ENCODE measurements at regions not wholly inside any gene's neighbourhood (a gene's known extent, or its start where the extent isn't known, plus 50 kb on each side); places are given as distances from the start of the nearest gene placed in this dataset.

DNA sequence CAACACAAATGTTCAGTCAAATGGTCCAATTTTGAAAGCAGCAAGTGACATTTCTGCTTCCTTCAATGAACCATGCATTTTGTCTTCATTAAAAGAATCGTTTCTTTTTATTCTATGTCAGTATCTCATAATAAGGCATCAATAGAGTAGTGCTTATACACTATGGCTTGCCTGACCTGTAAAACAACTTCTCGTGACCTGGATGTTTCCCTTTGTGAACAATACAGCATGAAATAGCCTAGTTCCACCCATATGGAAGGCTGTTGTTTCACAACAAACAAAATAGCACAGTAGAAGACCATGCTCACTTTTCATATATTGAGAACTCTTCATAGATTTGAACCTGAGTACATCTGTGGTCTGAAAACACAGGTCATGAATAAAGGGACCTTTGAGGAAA, 104.3 kb upstream of the PIK3C3 start:
- Histone ChIP-seq H3K4me1 (no peaks in the 10 kb centered on the region), H3K36me3 (no peaks in the 10 kb centered on the region), H3K4me3 (no peak overlapping the region), H3K9me3 (no peaks in the 10 kb centered on the region), H3K27ac (no peak overlapping the region), H3K27me3 (no peaks in the 10 kb centered on the region)
- no peak for TF ChIP-seq POLR2A (IDR thresholded peaks at IDR 0.05)
- TF ChIP-seq, protein P1, sequence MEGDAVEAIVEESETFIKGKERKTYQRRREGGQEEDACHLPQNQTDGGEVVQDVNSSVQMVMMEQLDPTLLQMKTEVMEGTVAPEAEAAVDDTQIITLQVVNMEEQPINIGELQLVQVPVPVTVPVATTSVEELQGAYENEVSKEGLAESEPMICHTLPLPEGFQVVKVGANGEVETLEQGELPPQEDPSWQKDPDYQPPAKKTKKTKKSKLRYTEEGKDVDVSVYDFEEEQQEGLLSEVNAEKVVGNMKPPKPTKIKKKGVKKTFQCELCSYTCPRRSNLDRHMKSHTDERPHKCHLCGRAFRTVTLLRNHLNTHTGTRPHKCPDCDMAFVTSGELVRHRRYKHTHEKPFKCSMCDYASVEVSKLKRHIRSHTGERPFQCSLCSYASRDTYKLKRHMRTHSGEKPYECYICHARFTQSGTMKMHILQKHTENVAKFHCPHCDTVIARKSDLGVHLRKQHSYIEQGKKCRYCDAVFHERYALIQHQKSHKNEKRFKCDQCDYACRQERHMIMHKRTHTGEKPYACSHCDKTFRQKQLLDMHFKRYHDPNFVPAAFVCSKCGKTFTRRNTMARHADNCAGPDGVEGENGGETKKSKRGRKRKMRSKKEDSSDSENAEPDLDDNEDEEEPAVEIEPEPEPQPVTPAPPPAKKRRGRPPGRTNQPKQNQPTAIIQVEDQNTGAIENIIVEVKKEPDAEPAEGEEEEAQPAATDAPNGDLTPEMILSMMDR (IDR thresholded peaks at IDR 0.05): no peak
- ATAC-seq (no peak), DNase-seq (no peak)
- intact Hi-C loops (cut with DNase I): no loop called here
- WGBS (ENCODE audit: insufficient coverage, low coverage, low lambda C conversion rate, missing lambda C conversion rate): 41% methylated on average over 2 of the region's 2 CpGs

DNA sequence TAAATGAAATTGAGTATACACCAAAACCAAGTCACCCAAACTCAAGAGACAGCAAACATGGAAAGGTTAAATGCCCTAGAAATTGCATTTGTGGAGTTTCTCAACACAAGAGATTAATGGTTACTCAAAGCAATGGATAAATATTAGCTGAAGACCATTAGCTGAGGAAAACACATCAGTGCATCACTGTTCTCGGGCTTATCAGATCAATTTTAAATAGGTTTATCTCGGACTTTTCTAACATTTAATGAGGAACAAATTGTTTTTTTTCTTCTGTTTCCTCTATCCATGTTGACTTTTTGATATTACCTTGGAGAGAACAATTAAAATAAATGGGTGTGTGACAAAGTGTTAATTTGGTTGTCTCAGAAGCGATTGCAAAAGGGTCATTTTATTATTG, 105.4 kb upstream of the PIK3C3 start:
- TF ChIP-seq POLR2A (IDR thresholded peaks at IDR 0.05): no peak
- TF ChIP-seq, protein P1 (IDR thresholded peaks at IDR 0.05): no peak
- ATAC-seq: no peak
- intact Hi-C loops (cut with DNase I): no loop called here
- Histone ChIP-seq H3K36me3 (no peaks in the 10 kb centered on the region), H3K4me3 (no peak overlapping the region), H3K4me1 (no peaks in the 10 kb centered on the region), H3K27ac (no peak overlapping the region), H3K9me3 (no peaks in the 10 kb centered on the region), H3K27me3 (no peaks in the 10 kb centered on the region)
- 19% methylated on average over 3 of the region's 3 CpGs for WGBS (ENCODE audit: insufficient coverage, low coverage, low lambda C conversion rate, missing lambda C conversion rate)
- no peak for DNase-seq

DNA sequence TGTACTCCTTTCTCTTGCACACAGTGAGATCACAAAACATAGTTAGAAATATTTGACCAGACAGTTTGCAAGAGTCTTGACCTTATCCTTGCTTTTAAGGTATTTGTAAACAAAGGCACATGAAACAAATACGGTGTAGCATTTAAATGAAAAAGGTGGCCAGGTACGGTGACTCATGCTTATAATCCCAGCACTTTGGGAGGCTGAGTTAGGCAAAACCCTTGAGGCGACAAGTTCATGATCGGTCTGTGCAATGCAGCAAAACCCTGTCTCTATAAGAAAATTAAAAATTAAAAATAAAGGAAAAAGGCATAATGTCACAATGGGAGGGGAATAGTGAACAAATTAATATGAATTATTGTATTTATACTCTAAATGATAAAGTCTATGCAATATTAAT, 109.5 kb upstream of the PIK3C3 start:
- Histone ChIP-seq H3K9me3 (no peaks in the 10 kb centered on the region), H3K4me3 (no peak overlapping the region), H3K27ac (no peak overlapping the region), H3K27me3 (no peaks in the 10 kb centered on the region), H3K4me1 (no peaks in the 10 kb centered on the region), H3K36me3 (no peaks in the 10 kb centered on the region)
- ATAC-seq (no peak), DNase-seq (no peak)
- TF ChIP-seq, protein P1 (IDR thresholded peaks at IDR 0.05): no peak
- no peak for TF ChIP-seq POLR2A (IDR thresholded peaks at IDR 0.05)
- 63% methylated on average over 4 of the region's 4 CpGs for WGBS (ENCODE audit: insufficient coverage, low coverage, low lambda C conversion rate, missing lambda C conversion rate)
- intact Hi-C loops (cut with DNase I): no loop called here

DNA sequence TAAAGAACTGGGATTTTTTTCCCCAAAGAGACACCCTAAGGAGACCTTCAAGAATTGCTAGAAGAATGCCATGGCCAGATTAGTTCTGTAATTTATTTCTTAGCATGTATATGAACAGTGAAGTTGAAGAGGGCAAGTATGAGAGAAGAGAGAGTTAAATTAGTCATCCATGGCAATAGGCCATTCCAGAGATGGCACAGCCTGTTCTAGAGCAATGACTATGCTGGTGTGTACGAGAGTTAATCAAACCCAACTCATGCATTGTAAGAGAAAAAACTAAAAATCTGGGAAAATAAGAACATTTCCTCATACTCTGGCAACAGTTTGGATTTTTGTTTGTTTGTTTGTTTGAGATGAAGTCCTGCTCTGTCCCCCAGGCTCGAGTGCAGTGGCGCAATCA, 112.1 kb upstream of the PIK3C3 start:
- no peak overlapping the region for H3K4me3 ChIP-seq
- TF ChIP-seq POLR2A (IDR thresholded peaks at IDR 0.05): no peak
- TF ChIP-seq, protein P1 (IDR thresholded peaks at IDR 0.05): no peak
- no peaks in the 10 kb centered on the region for H3K9me3 ChIP-seq
- no peak for ATAC-seq
- no peaks in the 10 kb centered on the region for H3K27me3 ChIP-seq
- no peak for DNase-seq
- no peaks in the 10 kb centered on the region for H3K4me1 ChIP-seq
- no peaks in the 10 kb centered on the region for H3K36me3 ChIP-seq
- intact Hi-C loops (cut with DNase I): no loop called here
- 39% methylated on average over 3 of the region's 3 CpGs for WGBS (ENCODE audit: insufficient coverage, low coverage, low lambda C conversion rate, missing lambda C conversion rate)
- H3K27ac ChIP-seq: no peak overlapping the region
